Astrocyte (in vitro differentiated cells and primary cell): ENCODE measurements at regions not wholly inside any gene's neighbourhood (a gene's known extent, or its start where the extent isn't known, plus 50 kb on each side); places are given as distances from the start of the nearest gene placed in this dataset.

Source experiments
- DNase-seq: peaks from one replicate; pipeline ENCODE4 v3.0.0-alpha.2; 2010; ENCODE audit warnings: low read depth
- FAIRE-seq: peaks from 2 replicates; lab custom pipeline; 2011; peaks lifted over from hg19 to GRCh38; lab: Jason Lieb, UNC
- H2AFZ ChIP-seq: 2 replicates; pipeline ENCODE4 v1.6.0; 2012; ENCODE audit warnings: low read depth, low read length, inconsistent platforms
- H3K27ac ChIP-seq: 2 replicates; pipeline ENCODE4 v1.5.1; 2011; ENCODE audit warnings: low read depth, low read length, inconsistent platforms
- H3K27me3 ChIP-seq: 2 replicates; pipeline ENCODE4 v1.6.0; 2011; ENCODE audit warnings: low read length, inconsistent platforms; ENCODE audit not compliant: insufficient read depth
- H3K36me3 ChIP-seq: 2 replicates; pipeline ENCODE4 v1.5.1; 2011; ENCODE audit warnings: low read length, inconsistent platforms; ENCODE audit not compliant: insufficient read depth
- H3K4me1 ChIP-seq: 2 replicates; pipeline ENCODE4 v1.5.1; 2011; ENCODE audit warnings: low read length, inconsistent platforms; ENCODE audit not compliant: insufficient read depth
- H3K4me2 ChIP-seq: 2 replicates; pipeline ENCODE4 v1.6.0; 2012; ENCODE audit warnings: low read length, inconsistent platforms
- H3K4me3 ChIP-seq: 2 replicates; pipeline ENCODE4 v1.5.1; 2011; ENCODE audit warnings: low read depth, mild to moderate bottlenecking, low read length, inconsistent platforms; ENCODE audit not compliant: insufficient read depth
- H3K79me2 ChIP-seq: 2 replicates; pipeline ENCODE4 v1.6.0; 2012; ENCODE audit warnings: mild to moderate bottlenecking, low read length, inconsistent platforms; ENCODE audit not compliant: insufficient read depth
- H3K9ac ChIP-seq: 2 replicates; pipeline ENCODE4 v1.6.0; 2012; ENCODE audit warnings: mild to moderate bottlenecking, low read length, inconsistent platforms
- H3K9me3 ChIP-seq: 2 replicates; pipeline ENCODE4 v1.5.1; 2012; ENCODE audit warnings: low read depth, mild to moderate bottlenecking, low read length, inconsistent platforms; ENCODE audit not compliant: insufficient read depth
- H4K20me1 ChIP-seq: 2 replicates; pipeline ENCODE4 v1.6.0; 2012; ENCODE audit warnings: low read length, inconsistent platforms; ENCODE audit not compliant: insufficient read depth
- H3K27ac Mint-ChIP-seq: one replicate; pipeline ENCODE4 v1.8.0; 2021; ENCODE audit warnings: mild to moderate bottlenecking, mixed read lengths; ENCODE audit not compliant: unreplicated experiment
- H3K27me3 Mint-ChIP-seq: one replicate; pipeline ENCODE4 v1.8.0; 2021; ENCODE audit warnings: low read depth, mixed read lengths; ENCODE audit not compliant: unreplicated experiment
- H3K36me3 Mint-ChIP-seq: one replicate; pipeline ENCODE4 v1.8.0; 2021; ENCODE audit warnings: low read depth, mixed read lengths; ENCODE audit not compliant: unreplicated experiment
- H3K4me1 Mint-ChIP-seq: one replicate; pipeline ENCODE4 v1.8.0; 2021; ENCODE audit warnings: low read depth, mixed read lengths; ENCODE audit not compliant: unreplicated experiment
- H3K4me3 Mint-ChIP-seq: one replicate; pipeline ENCODE4 v1.8.0; 2021; ENCODE audit warnings: mild to moderate bottlenecking, moderate library complexity, mixed read lengths; ENCODE audit not compliant: unreplicated experiment
- H3K9me3 Mint-ChIP-seq: one replicate; pipeline ENCODE4 v1.8.0; 2021; ENCODE audit warnings: mild to moderate bottlenecking, mixed read lengths; ENCODE audit not compliant: unreplicated experiment
- EZH2 ChIP-seq: IDR thresholded peaks from 2 replicates; pipeline ENCODE4 v1.6.1; 2012; ENCODE audit warnings: mild to moderate bottlenecking, low read length, inconsistent platforms; ENCODE audit not compliant: insufficient read depth
- TF ChIP-seq, protein P1 (sequence below): IDR thresholded peaks from 2 replicates; pipeline ENCODE4 v1.5.1; 2011; ENCODE audit warnings: low read depth, mild to moderate bottlenecking, inconsistent platforms, low read length, moderate library complexity; ENCODE audit not compliant: insufficient read depth

GRCh38 chr13:108409730-108410129, 140.2 kb downstream of the TNFSF13B start:
- H4K20me1 ChIP-seq, result no peaks in the 10 kb centered on the region
- H3K79me2 ChIP-seq, result no peaks in the 10 kb centered on the region
- no peak overlapping the region for H2AFZ ChIP-seq
- H3K9me3 ChIP-seq, result no peaks in the 10 kb centered on the region
- no peaks in the 10 kb centered on the region for H3K9me3 Mint-ChIP-seq
- DNase-seq (no peak), FAIRE-seq (no peak)
- no peaks in the 10 kb centered on the region for H3K36me3 Mint-ChIP-seq
- no peaks in the 10 kb centered on the region for H3K27me3 ChIP-seq
- TF ChIP-seq EZH2, result no peak
- TF ChIP-seq, protein P1, sequence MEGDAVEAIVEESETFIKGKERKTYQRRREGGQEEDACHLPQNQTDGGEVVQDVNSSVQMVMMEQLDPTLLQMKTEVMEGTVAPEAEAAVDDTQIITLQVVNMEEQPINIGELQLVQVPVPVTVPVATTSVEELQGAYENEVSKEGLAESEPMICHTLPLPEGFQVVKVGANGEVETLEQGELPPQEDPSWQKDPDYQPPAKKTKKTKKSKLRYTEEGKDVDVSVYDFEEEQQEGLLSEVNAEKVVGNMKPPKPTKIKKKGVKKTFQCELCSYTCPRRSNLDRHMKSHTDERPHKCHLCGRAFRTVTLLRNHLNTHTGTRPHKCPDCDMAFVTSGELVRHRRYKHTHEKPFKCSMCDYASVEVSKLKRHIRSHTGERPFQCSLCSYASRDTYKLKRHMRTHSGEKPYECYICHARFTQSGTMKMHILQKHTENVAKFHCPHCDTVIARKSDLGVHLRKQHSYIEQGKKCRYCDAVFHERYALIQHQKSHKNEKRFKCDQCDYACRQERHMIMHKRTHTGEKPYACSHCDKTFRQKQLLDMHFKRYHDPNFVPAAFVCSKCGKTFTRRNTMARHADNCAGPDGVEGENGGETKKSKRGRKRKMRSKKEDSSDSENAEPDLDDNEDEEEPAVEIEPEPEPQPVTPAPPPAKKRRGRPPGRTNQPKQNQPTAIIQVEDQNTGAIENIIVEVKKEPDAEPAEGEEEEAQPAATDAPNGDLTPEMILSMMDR, result no peak
- H3K4me2 ChIP-seq, result no peak overlapping the region
- no peak overlapping the region for H3K27ac ChIP-seq
- no peak overlapping the region for H3K4me3 Mint-ChIP-seq
- no peaks in the 10 kb centered on the region for H3K4me1 ChIP-seq
- no peaks in the 10 kb centered on the region for H3K36me3 ChIP-seq
- H3K27me3 Mint-ChIP-seq, result no peaks in the 10 kb centered on the region
- H3K4me3 ChIP-seq, result no peak overlapping the region
- H3K9ac ChIP-seq, result no peak overlapping the region
- H3K4me1 Mint-ChIP-seq, result no peaks in the 10 kb centered on the region
- H3K27ac Mint-ChIP-seq, result no peak overlapping the region

- DNase-seq (no peak), FAIRE-seq (no peak)
- H3K79me2 ChIP-seq, result no peaks in the 10 kb centered on the region
- H3K9ac ChIP-seq, result no peak overlapping the region
- no peaks in the 10 kb centered on the region for H3K36me3 ChIP-seq
- Mint-ChIP-seq H3K36me3 (no peaks in the 10 kb centered on the region), H3K4me3 (no peak overlapping the region), H3K27me3 (no peaks in the 10 kb centered on the region), H3K27ac (no peak overlapping the region), H3K9me3 (peaks cover 2% of the 10 kb centered on the region), H3K4me1 (no peaks in the 10 kb centered on the region)
- H3K4me3 ChIP-seq, result no peak overlapping the region
- no peaks in the 10 kb centered on the region for H3K4me1 ChIP-seq
- no peaks in the 10 kb centered on the region for H4K20me1 ChIP-seq
- H3K4me2 ChIP-seq, result no peak overlapping the region
- no peaks in the 10 kb centered on the region for H3K9me3 ChIP-seq
- H3K27ac ChIP-seq, result no peak overlapping the region
- TF ChIP-seq, protein P1, result no peak
- TF ChIP-seq EZH2, result no peak
- H3K27me3 ChIP-seq, result no peaks in the 10 kb centered on the region
- H2AFZ ChIP-seq, result no peak overlapping the region
These were observed 150.2 kb downstream of the TNFSF13B start for GRCh38 chr13:108419768-108420167.

DNA sequence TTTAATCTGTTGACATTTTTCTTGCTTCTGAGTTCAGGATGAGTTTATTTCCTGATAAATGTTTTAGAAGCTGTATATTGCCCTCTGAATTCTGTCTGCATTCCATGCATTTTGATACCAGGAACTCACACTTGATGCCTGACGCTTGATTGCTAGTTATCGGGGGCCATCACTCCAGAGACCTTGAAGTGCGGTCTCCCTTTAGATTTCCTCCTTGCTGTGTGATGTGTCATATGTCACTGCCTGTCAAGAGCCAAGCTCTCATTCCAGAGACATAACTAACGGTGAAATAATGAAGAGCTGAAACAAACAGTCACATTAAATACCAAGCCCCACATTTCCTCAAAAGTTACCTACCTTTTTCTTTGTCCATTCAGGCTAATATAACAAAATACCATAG, 155.5 kb downstream of the TNFSF13B start:
- no peaks in the 10 kb centered on the region for H3K36me3 ChIP-seq

More for the DNA sequence above, 155.5 kb downstream of the TNFSF13B start:
- Mint-ChIP-seq H3K9me3 (no peaks in the 10 kb centered on the region), H3K27me3 (peaks cover 9% of the 10 kb centered on the region), H3K27ac (peak overlapping the region; percentile 54), H3K4me1 (peaks cover 11% of the 10 kb centered on the region), H3K36me3 (no peaks in the 10 kb centered on the region), H3K4me3 (no peak overlapping the region)
- DNase-seq (peak; percentile 25), FAIRE-seq (no peak)
- Histone ChIP-seq H3K27ac (no peak overlapping the region), H3K4me1 (no peaks in the 10 kb centered on the region), H3K79me2 (no peaks in the 10 kb centered on the region), H3K4me3 (no peak overlapping the region), H3K27me3 (no peaks in the 10 kb centered on the region), H4K20me1 (no peaks in the 10 kb centered on the region), H3K9ac (no peak overlapping the region), H3K9me3 (no peaks in the 10 kb centered on the region), H2AFZ (peak overlapping the region; percentile 23), H3K4me2 (peak overlapping the region; percentile 32)
- TF ChIP-seq, protein P1, result no peak
- no peak for TF ChIP-seq EZH2
